G401 (cell line): ENCODE measurements at regions not wholly inside any gene's neighbourhood (a gene's known extent, or its start where the extent isn't known, plus 50 kb on each side); places are given as distances from the start of the nearest gene placed in this dataset.
"Not testable (repeated sequence)": the region's sequence is repeated elsewhere in the genome, so short reads cannot be mapped to it uniquely, and the experiment has no call there.

Experiments
- DNase-seq: peaks from one replicate; pipeline ENCODE4 v3.0.0-alpha.2; 2015; ENCODE audit warnings: low spot score
- in situ Hi-C: cut with HindIII; loops from 2 replicates; pipeline ENCODE4 v1.10.0; 2016; ENCODE audit warnings: low sequenced_read_pairs, mixed read lengths

DNA sequence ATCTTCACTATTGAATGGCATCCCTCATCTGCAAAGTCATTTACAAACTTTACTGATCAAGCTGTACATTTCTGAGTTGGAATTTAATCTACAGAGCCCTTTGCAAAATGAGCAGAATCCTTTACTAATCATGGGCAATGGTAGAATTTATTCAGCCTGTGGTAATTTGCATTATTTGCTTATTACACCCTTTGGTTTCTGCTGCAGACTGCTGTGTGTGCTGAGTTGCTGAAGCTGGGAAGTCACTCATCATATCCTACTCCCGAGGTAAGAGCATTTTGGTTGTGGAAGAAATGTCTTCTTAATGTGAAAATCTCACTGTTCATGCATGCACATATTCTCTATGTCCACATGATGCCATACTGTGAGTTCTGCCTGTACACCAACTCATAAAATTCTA lies 357.4 kb upstream of the SLC39A10 start:
- DNase-seq = no peak
- in situ Hi-C loops = no loop called here

DNA sequence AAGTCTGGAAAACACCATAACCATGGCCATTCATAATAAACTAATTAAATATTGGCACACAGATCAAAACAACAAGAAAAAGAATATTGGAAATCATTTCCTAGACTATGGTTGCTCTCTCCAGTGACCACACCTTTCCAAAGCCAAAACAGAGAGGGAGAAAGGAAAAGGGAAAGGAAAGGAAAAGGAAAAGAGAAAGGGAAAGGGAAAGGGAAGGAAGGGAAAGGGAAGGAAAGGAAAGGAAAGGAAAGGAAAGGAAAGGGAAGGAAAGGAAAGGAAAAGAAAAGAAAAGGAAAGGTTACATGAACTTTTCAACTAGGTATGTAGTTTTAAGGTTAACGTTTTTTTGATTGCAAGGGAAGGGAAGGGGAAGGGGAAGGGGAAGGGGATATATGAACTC lies 360.5 kb upstream of the SLC39A10 start:
- in situ Hi-C loops = no loop called here
- no peak for DNase-seq

DNA sequence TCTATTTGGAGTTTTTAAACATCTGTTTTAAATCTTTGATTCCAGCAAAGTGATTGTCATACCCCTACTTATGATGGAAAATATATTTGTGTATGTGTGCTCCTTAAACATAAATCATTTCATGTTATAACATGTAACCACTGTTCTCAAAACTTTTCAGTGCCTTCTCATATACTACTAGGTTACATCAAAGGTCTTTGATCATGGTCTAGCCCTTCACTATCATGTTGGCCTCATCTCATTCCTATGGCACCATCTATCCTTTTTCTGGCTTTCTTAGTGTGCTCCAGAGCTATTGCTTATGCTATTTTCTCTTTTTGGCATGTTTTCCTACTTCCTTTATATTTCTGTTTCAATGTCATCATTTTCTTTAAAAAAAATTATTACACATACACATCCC lies 367.9 kb upstream of the SLC39A10 start:
- in situ Hi-C loops = no loop called here
- DNase-seq = no peak

- DNase-seq = no peak
Observed at GRCh38 chr2:195279840-195280427, 377.1 kb upstream of the SLC39A10 start.

DNA sequence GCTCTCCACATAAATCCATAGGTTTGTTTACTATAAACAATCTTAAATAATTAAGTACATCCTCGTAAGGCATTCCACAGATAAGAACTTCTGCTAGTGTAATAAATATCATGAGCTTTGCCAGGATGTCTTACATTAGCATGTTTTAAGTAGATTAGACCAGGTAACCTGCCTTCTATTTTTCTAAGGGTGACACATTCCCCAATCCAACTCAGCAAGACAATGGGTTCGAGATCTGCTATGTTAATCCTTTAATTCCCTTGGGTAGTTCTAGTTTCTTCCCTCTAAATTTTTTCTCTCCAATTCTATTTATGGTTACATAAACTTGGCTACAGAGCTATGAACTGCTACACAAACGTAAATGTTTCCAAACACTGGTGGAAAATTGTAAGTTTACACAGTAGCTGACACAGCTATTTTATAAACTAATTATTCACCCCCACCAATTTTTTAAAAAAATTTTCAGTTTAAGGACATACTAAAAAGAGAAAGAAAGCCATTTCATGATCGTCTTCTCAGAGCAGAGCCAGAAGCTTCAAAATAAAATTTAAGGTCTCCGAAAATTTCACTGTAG lies 386.5 kb upstream of the SLC39A10 start:
- in situ Hi-C loops = no loop called here

More at GRCh38 chr2:195279840-195280427, 377.1 kb upstream of the SLC39A10 start:
- in situ Hi-C loops = no loop called here

GRCh38 chr2:195269220-195269619 lies 387.8 kb upstream of the SLC39A10 start:
- in situ Hi-C loops = no loop called here
- DNase-seq = no peak

More for the DNA sequence above, 386.5 kb upstream of the SLC39A10 start:
- no peak for DNase-seq

- no peak for DNase-seq
- in situ Hi-C loops = no loop called here
Observed at GRCh38 chr2:195257979-195258378, 399.0 kb upstream of the SLC39A10 start.

DNA sequence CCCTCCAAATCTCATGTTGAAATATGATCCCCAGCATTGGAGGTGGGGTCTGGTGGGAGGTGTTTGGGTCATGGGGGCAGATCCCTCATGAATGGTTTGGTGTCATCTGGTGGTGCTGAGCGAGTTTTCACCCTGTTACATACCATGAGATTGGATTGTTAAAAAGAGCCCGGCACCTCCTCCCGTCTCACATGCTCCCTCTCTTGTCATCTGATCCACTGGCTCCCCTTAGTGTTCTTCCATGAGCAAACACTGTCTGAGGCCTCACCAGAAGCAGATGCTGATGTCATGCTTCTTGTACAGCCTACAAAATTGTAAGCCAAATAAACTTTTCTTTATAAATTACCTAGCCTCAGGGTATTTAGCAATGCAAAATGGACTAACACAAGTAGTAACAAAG lies 405.0 kb upstream of the SLC39A10 start:
- in situ Hi-C loops = no loop called here
- DNase-seq = no peak

- in situ Hi-C loops = no loop called here
- no peak for DNase-seq
Observed at GRCh38 chr2:195251214-195251613, 405.8 kb upstream of the SLC39A10 start.

DNA sequence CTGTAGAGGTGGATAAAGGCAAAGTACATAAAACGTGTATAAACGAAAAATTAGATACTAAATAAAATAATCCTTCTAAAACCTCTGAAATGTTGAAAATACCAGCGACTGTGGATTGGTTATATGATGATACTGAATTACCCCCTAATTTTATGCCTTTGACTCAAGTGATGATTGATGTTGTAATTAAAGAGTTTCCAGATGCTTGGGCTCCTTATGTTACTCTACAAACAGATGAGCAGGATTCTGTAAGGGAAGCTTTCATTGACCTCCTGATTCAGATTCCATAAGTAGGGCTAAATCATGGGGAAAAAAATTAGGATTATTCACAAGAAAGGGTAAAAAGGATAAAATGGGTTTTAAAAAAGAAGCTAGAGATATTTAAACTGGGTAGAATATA lies 418.2 kb upstream of the SLC39A10 start:
- no peak for DNase-seq
- in situ Hi-C loops = no loop called here

DNA sequence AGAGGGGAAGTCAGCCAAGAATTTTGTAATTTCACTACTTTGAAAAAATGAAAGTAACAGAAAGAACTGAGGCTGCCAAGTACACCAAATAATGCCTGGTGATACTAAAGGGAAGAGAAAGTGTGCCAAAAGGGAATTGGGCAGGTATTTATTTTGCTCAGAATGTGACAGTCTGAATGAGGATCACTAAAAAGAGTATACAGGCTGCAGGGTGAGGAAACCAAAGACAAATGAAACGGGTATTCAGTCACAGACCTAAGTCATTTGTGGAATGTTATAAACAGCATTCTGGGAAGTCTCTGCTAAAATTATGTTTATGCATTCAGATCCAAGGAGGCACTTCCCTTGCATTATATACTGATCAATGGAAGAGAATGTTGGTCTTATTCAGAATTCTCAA lies 418.6 kb upstream of the SLC39A10 start:
- in situ Hi-C loops = no loop called here
- no peak for DNase-seq

DNA sequence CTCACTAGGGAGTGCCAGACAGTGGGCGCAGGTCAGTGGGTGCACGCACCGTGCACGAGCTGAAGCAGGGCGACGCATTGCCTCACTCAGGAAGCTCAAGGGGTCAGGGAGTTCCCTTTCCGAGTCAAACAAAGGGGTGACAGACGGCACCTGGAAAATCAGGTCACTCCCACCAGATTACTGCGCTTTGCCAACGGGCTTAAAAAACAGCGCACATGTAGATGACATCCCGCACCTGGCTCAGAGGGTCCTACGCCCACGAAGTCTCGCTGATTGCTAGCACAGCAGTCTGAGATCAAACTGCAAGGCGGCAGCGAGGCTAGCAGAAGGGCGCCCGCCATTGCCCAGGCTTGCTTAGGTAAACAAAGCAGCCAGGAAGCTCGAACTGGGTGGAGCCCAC lies 428.5 kb upstream of the SLC39A10 start:
- in situ Hi-C loops, DNase-seq: not testable (repeated sequence)

DNA sequence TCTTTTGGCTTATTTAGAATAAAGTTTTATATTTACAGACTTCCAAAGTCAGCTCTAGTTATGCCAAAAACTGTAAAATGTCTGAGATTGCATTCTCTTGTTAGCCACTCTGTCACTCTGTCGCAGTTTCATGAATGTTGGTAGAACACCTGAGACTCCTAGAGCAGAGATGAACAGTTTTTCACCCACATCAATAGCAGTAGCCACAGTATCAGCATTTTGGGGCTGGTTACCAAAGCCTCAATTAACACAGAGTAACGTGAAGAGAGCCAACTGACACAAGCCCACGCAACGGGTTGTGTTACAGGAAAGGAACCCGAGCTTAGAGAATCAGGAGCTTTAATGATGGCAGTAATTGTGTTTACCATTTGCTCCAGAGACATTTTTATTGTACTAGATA lies 443.0 kb upstream of the SLC39A10 start:
- no peak for DNase-seq
- in situ Hi-C loops = no loop called here

DNA sequence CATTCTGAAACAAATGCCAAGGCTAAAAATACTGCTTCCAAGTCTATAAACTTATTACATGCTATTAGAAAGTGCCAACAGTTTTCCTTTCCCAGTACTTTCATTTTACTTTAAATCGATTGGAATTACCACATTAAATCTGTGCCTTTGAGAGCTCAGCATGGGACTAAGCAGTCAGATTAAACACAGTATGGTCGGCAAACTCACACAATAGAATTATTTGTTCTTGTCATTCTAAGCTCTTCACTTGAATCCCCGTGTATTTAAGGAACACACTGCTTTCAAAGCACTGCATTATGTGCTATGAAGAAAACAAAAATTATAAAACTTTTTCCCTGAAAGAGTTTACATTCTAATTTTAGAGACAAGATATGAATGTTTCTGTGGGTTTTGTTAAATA lies 444.4 kb upstream of the SLC39A10 start:
- in situ Hi-C loops = no loop called here
- DNase-seq = no peak

GRCh38 chr2:195202163-195202845 lies 454.7 kb upstream of the SLC39A10 start:
- no peak for DNase-seq
- in situ Hi-C loops = no loop called here

GRCh38 chr2:195199864-195200263 lies 457.2 kb upstream of the SLC39A10 start:
- in situ Hi-C loops = no loop called here
- no peak for DNase-seq

DNA sequence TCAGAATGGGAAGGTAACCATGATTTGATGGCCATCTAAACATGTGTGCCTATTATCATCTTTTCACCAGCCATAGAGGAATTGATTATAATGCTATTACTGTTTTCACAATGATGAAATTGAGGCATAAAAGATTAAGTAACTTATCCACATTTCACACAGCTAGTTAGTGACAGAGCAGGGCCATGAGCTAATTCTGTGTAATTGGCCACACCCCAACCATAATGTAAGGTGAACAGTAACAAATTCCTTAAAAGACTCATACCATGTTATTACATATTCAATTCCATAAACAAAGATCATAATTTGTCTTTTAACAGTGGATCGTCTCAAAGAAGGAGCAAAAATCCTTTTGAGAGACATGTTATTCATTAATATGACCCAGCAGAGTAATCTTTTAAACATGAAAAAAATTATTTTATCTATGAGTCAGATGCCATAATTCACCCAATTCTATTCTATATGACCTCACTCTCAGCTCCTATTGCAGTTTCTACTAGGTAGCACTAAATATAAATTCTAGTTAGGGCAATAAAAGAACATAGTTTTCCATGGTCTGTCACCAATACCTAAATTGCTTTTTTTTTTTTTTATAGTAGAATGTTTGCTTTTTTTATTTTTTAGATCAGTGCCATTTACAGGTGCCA lies 475.8 kb upstream of the SLC39A10 start:
- DNase-seq = no peak
- in situ Hi-C loops = no loop called here

- no peak for DNase-seq
- in situ Hi-C loops = no loop called here
Observed at GRCh38 chr2:195168369-195168768, 488.7 kb upstream of the SLC39A10 start.

DNA sequence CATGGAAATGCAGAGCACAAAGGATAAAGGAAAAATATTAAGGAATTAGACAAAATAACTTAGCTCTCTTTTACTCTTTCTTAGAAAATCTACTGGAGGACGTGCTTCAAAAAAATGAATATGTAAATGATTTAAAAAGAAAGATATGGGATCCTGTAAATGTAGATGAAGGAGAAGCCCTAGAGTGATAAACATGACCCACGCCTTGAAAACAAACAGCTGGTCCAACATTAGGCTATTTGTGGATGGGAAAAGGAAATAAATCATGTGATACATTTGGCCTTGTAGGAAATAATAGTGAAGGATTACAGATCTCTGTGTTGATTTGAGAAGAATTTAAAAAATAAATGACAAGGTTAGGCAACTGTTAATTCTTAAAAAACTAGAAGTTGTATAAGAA lies 492.1 kb upstream of the SLC39A10 start:
- DNase-seq = no peak
- in situ Hi-C loops = no loop called here

- in situ Hi-C loops = no loop called here
- no peak for DNase-seq
Observed at GRCh38 chr2:195162918-195163317, 494.1 kb upstream of the SLC39A10 start.
